ENCODE measurements at regions not wholly inside any gene's neighbourhood (a gene's known extent, or its start where the extent isn't known, plus 50 kb on each side); places are given as distances from the start of the nearest gene placed in this dataset.
A peak's percentile ranks its signal among the peaks of the same experiment; 100 is the strongest.
"Not testable (repeated sequence)": the region's sequence is repeated elsewhere in the genome, so short reads cannot be mapped to it uniquely, and the experiment has no call there.

- no peak for DNase-seq
Measured at GRCh38 chr2:88927128-88927527, 235.7 kb downstream of the RPIA start.

- DNase-seq, result no peak
Measured at GRCh38 chr2:88930659-88931058, 239.2 kb downstream of the RPIA start.

GRCh38 chr2:88932686-88933085, 241.2 kb downstream of the RPIA start:
- DNase-seq, result no peak

- no peak for DNase-seq
Measured at GRCh38 chr2:88933091-88933490, 241.6 kb downstream of the RPIA start.

GRCh38 chr2:88933980-88934379, 242.5 kb downstream of the RPIA start:
- no peak for DNase-seq

- DNase-seq, result peak; percentile 15
Measured at GRCh38 chr2:88941178-88941577, 249.7 kb downstream of the RPIA start.

- no peak for DNase-seq
Measured at GRCh38 chr2:88942798-88943197, 251.3 kb downstream of the RPIA start.

GRCh38 chr2:88949336-88949735, 257.9 kb downstream of the RPIA start:
- DNase-seq, result no peak

GRCh38 chr2:88950010-88950409, 258.5 kb downstream of the RPIA start:
- peak; percentile 20 for DNase-seq

GRCh38 chr2:88955607-88956006, 264.1 kb downstream of the RPIA start:
- no peak for DNase-seq

GRCh38 chr2:88959480-88960204, 268.2 kb downstream of the RPIA start:
- DNase-seq, result no peak

GRCh38 chr2:88961323-88961722, 269.9 kb downstream of the RPIA start:
- peak; percentile 1 for DNase-seq

- peak; percentile 11 for DNase-seq
Measured at GRCh38 chr2:88967844-88968243, 276.4 kb downstream of the RPIA start.

- DNase-seq, result not testable (repeated sequence)
Measured at GRCh38 chr2:88978011-88978410, 286.5 kb downstream of the RPIA start.

GRCh38 chr2:88978446-88978845, 287.0 kb downstream of the RPIA start:
- DNase-seq, result peak; percentile 78

- DNase-seq, result not testable (repeated sequence)
Measured at GRCh38 chr2:88984079-88984478, 292.6 kb downstream of the RPIA start.

GRCh38 chr2:88986721-88987330, 295.4 kb downstream of the RPIA start:
- not testable (repeated sequence) for DNase-seq

GRCh38 chr2:88988617-88989016, 297.1 kb downstream of the RPIA start:
- not testable (repeated sequence) for DNase-seq

GRCh38 chr2:88992819-88993218, 301.3 kb downstream of the RPIA start:
- DNase-seq, result not testable (repeated sequence)

- not testable (repeated sequence) for DNase-seq
Measured at GRCh38 chr2:88994856-88995255, 303.4 kb downstream of the RPIA start.

- DNase-seq, result not testable (repeated sequence)
Measured at GRCh38 chr2:88996588-88996987, 305.1 kb downstream of the RPIA start.

- DNase-seq, result no peak
Measured at GRCh38 chr2:88999365-88999764, 307.9 kb downstream of the RPIA start.

GRCh38 chr2:89000235-89000634, 308.8 kb downstream of the RPIA start:
- no peak for DNase-seq

GRCh38 chr2:89004238-89004637, 312.8 kb downstream of the RPIA start:
- DNase-seq, result not testable (repeated sequence)

- DNase-seq, result not testable (repeated sequence)
Measured at GRCh38 chr2:89020566-89020965, 329.1 kb downstream of the RPIA start.

Data from COR-L47 (cell line).